Right cardiac atrium (tissue), 5 donors: ENCODE measurements at regions not wholly inside any gene's neighbourhood (a gene's known extent, or its start where the extent isn't known, plus 50 kb on each side); places are given as distances from the start of the nearest gene placed in this dataset.

Source experiments
- ATAC-seq, 2 donors: fragments of 200-7000 bp; cut with Tn5 transposase; one replicate each; pipeline versions ENCODE4 v1.8.0 to v1.9.1; 2020; ENCODE audit warnings: moderate library complexity in 2 of 2, mild to moderate bottlenecking in 1 of 2
- DNase-seq, 3 donors: peaks; one replicate each; pipeline ENCODE4 v3.0.0-alpha.2; 2020
- H3K27ac ChIP-seq: one replicate; pipeline ENCODE4 v1.5.1; 2013; ENCODE audit warnings: mild to moderate bottlenecking, low read length, control low read depth, moderate library complexity
- H3K27me3 ChIP-seq: one replicate; pipeline ENCODE4 v1.6.1; 2013; ENCODE audit not compliant: control insufficient read depth, insufficient read depth
- H3K4me1 ChIP-seq: one replicate; pipeline ENCODE4 v1.6.1; 2013; ENCODE audit warnings: low read length; ENCODE audit not compliant: control insufficient read depth, insufficient read depth
- H3K4me3 ChIP-seq: one replicate; pipeline ENCODE4 v1.5.1; 2013; ENCODE audit warnings: low read length, control low read depth
- H3K9me3 ChIP-seq: one replicate; pipeline ENCODE4 v1.6.1; 2013; ENCODE audit warnings: low read length; ENCODE audit not compliant: control insufficient read depth
- WGBS: extraction: QIAGEN DNeasy Blood & Tissue Kit; methylation state at CpG from one replicate; pipeline ENCODE4 v1.1.7; 2013; 5-methylcytosine and 5-hydroxymethylcytosine counted together
- intact Hi-C, 4 donors: fragments of 100-400 bp; cut with DNase I; formaldehyde crosslinking; loops; one replicate each; pipeline versions ENCODE4 v1.11.0 to v1.14.0; 2022 to 2023
- donor health status: healthy with polysubstance abuse.
- donor health status: DM: no; HTN: yes; CAD: no.
- donor health status: DM: no; HTN: no; CAD: no.
- donor health status: DM: no; HTN: yes; CAD: no; lungs with severe emphysema.
- donor health status: DM: yes; HTN: yes; CAD: no.

DNA sequence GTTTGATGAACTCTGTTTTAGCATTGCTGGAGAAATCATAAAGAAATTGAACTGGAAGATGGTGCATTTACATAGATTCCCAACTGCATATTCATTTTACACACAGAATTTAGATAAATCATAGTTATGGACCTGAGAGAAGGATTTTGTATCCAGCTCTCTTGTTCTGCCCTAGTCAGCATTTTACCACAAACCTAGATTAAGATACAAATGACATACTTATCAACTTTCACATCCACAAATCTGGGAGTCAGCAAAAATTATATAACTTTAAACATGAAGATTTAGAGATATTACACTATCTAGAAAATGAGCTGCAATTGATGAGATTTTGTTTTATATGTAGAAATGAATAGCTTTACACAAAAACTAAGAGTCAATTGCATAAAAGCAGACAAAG is 632.8 kb downstream of the IGSF11 start:
- H3K27ac ChIP-seq: no peak overlapping the region
- intact Hi-C loops: no loop called here
- ATAC-seq (no peak), DNase-seq (no peak)
- no peaks in the 10 kb centered on the region for H3K9me3 ChIP-seq
- H3K4me3 ChIP-seq: no peak overlapping the region
- H3K27me3 ChIP-seq: no peaks in the 10 kb centered on the region
- no peaks in the 10 kb centered on the region for H3K4me1 ChIP-seq

GRCh38 chr3:118402971-118403370 is 631.7 kb downstream of the IGSF11 start:
- H3K27ac ChIP-seq: no peak overlapping the region
- no peak for ATAC-seq
- H3K4me3 ChIP-seq: no peak overlapping the region
- no peaks in the 10 kb centered on the region for H3K4me1 ChIP-seq
- no peaks in the 10 kb centered on the region for H3K27me3 ChIP-seq
- intact Hi-C loops: no loop called here
- DNase-seq: no peak
- WGBS: 91% methylated on average over 1 of the region's 1 CpG
- H3K9me3 ChIP-seq: no peaks in the 10 kb centered on the region

DNA sequence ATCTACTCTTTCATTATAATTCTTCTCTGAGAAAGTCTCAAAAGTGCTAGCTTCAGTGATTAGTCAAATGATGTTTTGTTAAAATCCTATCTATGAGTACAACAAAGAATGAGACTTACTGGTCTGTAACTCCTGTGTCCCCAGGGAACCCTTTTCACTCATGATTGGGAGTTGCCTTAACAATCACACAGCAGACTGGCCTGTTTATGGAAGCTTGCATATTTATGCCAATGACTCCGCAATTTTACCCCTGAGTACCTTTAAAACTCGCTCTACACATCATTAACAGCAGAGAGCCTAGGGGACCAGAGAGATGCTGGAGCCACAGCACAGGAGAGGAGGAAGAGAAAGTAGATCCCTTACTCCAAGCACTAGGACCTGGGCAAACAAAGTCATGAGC is 628.1 kb downstream of the IGSF11 start:
- intact Hi-C loops: no loop called here
- 90% methylated on average over 2 of the region's 2 CpGs for WGBS
- ATAC-seq (no peak), DNase-seq (no peak)
- Histone ChIP-seq H3K4me3 (no peak overlapping the region), H3K27ac (no peak overlapping the region), H3K9me3 (no peaks in the 10 kb centered on the region), H3K27me3 (no peaks in the 10 kb centered on the region), H3K4me1 (no peaks in the 10 kb centered on the region)

GRCh38 chr3:118408431-118408830 is 626.2 kb downstream of the IGSF11 start:
- intact Hi-C loops: no loop called here

DNA sequence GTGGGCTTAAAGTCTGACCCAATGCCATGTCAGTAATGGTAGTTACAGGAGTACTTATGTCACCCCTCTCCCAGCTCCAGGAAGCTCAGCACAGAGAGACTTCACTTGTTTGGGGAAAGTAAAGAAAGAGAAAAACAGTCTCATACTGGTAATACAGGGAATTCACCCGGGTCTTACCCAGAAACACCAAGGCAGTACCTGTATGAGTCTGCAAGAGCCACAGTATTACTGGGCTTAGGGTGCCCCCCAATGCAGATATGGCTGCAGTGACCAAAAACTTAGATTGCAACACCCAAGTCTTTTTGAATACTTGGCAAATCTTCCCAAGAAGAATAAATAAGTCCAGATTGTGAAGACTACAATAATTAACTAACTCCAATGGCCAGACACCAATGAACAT is 622.1 kb downstream of the IGSF11 start:
- Histone ChIP-seq H3K4me3 (no peak overlapping the region), H3K9me3 (no peaks in the 10 kb centered on the region), H3K4me1 (no peaks in the 10 kb centered on the region), H3K27ac (no peak overlapping the region), H3K27me3 (no peaks in the 10 kb centered on the region)
- ATAC-seq: no peak
- no peak for DNase-seq
- WGBS: 88% methylated on average over 1 of the region's 1 CpG
- intact Hi-C loops: no loop called here

More at GRCh38 chr3:118408431-118408830, 626.2 kb downstream of the IGSF11 start:
- ATAC-seq (no peak), DNase-seq (no peak)
- Histone ChIP-seq H3K27ac (no peak overlapping the region), H3K4me1 (no peaks in the 10 kb centered on the region), H3K9me3 (no peaks in the 10 kb centered on the region), H3K4me3 (no peak overlapping the region), H3K27me3 (no peaks in the 10 kb centered on the region)

DNA sequence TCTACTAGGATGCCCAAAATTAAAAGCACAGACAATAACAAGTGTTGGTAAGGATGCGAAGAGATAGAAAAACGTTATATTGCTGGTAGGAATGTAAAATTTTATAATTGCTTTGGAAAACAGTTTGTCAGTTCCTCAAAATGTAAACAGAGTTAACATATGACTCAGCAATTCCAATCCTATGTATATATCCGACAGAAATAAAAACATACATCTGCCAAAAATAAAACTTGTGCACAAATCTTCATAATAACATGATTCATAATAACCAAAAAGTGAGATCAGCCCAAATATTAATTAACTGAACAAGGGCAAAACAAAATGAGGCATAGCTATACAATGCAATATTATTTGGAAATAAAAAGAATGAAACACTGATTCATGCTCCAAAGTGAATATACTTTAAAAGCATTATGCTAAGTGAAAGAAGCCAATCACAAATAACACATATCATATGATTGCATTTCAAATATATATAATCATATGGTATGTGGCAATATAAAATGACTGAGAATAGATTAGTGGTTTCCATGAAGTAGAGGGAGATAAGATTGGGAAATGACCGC is 609.3 kb downstream of the IGSF11 start:
- 51% methylated on average over 4 of the region's 4 CpGs for WGBS
- Histone ChIP-seq H3K9me3 (no peaks in the 10 kb centered on the region), H3K27me3 (no peaks in the 10 kb centered on the region), H3K4me3 (no peak overlapping the region), H3K27ac (no peak overlapping the region), H3K4me1 (no peaks in the 10 kb centered on the region)
- no peak for ATAC-seq
- intact Hi-C loops: no loop called here
- DNase-seq: no peak

DNA sequence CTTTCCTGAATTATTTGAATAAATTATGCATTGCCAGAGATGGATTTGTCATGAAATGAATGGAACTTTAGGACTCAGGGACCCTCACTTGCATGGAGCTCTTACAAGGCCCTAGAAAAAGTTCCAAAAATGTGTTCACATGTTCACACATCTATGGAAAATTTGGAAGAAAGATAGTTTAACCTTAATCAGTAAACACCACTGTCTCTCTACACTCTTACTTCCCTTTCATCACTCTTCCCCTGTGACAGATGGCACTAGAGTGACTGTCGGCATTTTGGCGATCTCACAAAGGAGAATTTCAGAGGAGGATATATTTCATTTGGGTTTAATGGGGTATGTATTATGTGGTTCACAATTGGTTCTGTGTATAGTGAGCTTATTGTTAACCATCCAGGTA is 600.8 kb downstream of the IGSF11 start:
- intact Hi-C loops: no loop called here
- H3K4me3 ChIP-seq: no peak overlapping the region
- WGBS: 47% methylated on average over 2 of the region's 2 CpGs
- no peaks in the 10 kb centered on the region for H3K9me3 ChIP-seq
- no peaks in the 10 kb centered on the region for H3K4me1 ChIP-seq
- no peak for DNase-seq
- ATAC-seq: no peak
- H3K27me3 ChIP-seq: no peaks in the 10 kb centered on the region
- no peak overlapping the region for H3K27ac ChIP-seq

DNA sequence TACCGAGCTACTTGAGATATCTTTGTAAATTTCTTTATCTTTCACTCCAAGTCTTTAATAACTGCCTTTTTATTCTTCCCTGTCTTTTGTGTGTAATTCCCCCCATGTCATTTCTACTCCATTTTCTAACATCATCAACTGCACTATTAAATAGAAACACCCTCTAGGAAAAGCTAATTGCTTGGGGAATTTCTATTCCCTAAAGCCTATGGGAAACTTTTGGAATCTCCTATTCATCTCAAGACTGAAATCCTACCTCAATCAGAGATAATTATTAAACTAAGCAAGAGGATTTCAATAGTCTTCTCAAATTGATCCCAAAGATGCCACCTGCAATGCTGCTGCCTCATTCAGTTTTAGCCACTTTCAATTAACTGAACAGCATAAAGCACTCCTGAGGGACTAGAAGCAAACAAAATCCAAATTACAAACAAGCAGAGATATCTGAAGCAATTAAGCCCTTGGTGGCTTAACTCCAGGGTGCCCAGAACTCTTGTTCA is 598.7 kb downstream of the IGSF11 start:
- WGBS: 69% methylated on average over 1 of the region's 1 CpG
- Histone ChIP-seq H3K27ac (no peak overlapping the region), H3K27me3 (no peaks in the 10 kb centered on the region), H3K4me1 (no peaks in the 10 kb centered on the region), H3K9me3 (no peaks in the 10 kb centered on the region), H3K4me3 (no peak overlapping the region)
- intact Hi-C loops: no loop called here
- ATAC-seq (no peak), DNase-seq (no peak)

- intact Hi-C loops: no loop called here
- no peak overlapping the region for H3K4me3 ChIP-seq
- ATAC-seq (no peak), DNase-seq (no peak)
- H3K27me3 ChIP-seq: no peaks in the 10 kb centered on the region
- 7% methylated on average over 1 of the region's 1 CpG for WGBS
- H3K9me3 ChIP-seq: no peaks in the 10 kb centered on the region
- H3K27ac ChIP-seq: no peak overlapping the region
- no peaks in the 10 kb centered on the region for H3K4me1 ChIP-seq
Observed at GRCh38 chr3:118436697-118437262, 597.9 kb downstream of the IGSF11 start.

DNA sequence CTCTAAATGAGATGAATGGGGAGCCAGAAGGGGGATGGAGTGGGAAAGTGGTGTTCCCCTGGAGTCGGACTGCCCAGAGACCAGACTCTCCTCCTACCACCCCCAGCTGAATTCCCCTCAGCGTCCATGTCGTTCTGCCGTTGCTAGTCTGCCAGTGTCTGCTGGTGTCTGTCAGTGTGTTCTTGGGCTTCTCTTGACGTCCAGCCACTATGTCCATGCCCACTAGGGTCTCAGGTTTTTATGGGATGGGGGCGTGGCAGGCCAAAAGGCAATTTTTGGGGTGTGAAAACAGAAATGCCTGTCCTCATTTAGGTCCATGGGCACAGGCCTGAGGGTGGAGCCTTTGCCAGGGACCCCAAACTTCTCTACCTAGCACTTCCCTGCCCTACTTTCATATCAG is 589.6 kb downstream of the IGSF11 start:
- 84% methylated on average over 6 of the region's 6 CpGs for WGBS
- DNase-seq (no peak), ATAC-seq (no peak)
- H3K4me3 ChIP-seq: no peak overlapping the region
- H3K9me3 ChIP-seq: no peaks in the 10 kb centered on the region
- no peak overlapping the region for H3K27ac ChIP-seq
- intact Hi-C loops: no loop called here
- H3K4me1 ChIP-seq: no peaks in the 10 kb centered on the region
- H3K27me3 ChIP-seq: no peaks in the 10 kb centered on the region

DNA sequence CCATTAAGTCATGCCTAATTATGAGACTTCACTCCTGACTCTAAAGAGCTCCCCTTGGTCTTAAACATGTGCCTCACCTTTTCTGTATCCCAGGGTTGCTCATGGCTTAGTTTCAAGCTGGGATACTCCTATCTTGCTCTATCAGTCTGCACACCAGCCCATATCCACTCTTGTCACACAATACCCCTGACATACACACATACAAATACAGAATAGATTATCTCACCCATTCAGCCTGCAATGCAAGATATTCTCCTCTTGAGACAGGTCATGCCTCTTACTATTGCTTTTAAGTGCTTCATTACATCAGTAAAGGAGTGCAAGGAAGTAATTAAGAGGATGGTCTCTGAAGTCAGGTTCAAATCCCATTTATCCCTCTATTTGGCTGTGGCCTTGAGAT is 587.3 kb downstream of the IGSF11 start:
- H3K9me3 ChIP-seq: no peaks in the 10 kb centered on the region
- ATAC-seq: no peak
- H3K4me1 ChIP-seq: no peaks in the 10 kb centered on the region
- DNase-seq: no peak
- intact Hi-C loops: no loop called here
- H3K27me3 ChIP-seq: no peaks in the 10 kb centered on the region
- H3K4me3 ChIP-seq: no peak overlapping the region
- no peak overlapping the region for H3K27ac ChIP-seq

DNA sequence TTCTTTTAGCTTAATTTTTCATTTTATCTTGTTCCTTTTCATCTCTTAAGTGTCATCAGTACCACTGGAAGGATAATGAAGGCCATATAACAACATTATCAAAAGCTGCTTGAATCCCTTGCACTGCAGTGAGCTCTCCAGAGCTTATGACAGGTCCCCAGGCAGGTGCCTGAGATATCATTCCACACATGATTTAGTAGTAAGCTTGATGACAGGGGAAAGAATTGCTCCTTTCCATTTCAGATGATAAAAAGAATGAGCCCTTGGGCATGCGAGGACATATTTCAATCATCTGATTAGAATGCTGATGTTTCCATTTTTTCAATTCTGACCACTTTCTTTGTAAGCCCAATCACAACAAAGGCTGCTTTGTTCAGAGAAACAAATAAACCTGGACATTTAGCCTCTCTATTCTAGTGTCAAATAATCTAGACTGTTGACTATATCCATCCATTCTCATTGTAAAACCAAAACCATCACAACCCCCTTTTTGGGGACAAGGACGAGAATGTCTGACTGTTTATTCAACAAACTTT is 567.8 kb downstream of the IGSF11 start:
- ATAC-seq: no peak
- Histone ChIP-seq H3K27ac (no peak overlapping the region), H3K4me3 (no peak overlapping the region), H3K9me3 (no peaks in the 10 kb centered on the region), H3K4me1 (no peaks in the 10 kb centered on the region), H3K27me3 (no peaks in the 10 kb centered on the region)
- DNase-seq: no peak
- intact Hi-C loops: no loop called here
- 62% methylated on average over 2 of the region's 2 CpGs for WGBS
